GM12878 (cell line): ENCODE measurements at regions not wholly inside any gene's neighbourhood (a gene's known extent, or its start where the extent isn't known, plus 50 kb on each side); places are given as distances from the start of the nearest gene placed in this dataset.

Experiments used
- BCLAF1 ChIP-seq: fragments of 450-650 bp; IDR thresholded peaks from 2 replicates; pipeline ENCODE4 v1.6.1; 2017; ENCODE audit warnings: antibody characterized with exemption, mild to moderate bottlenecking, moderate library complexity
- CHD2 ChIP-seq: IDR thresholded peaks from 2 replicates; pipeline ENCODE4 v1.6.1; 2011; ENCODE audit warnings: low read depth, low read length, improper control_type of control experiment, borderline replicate concordance
- ETV6 ChIP-seq, 2 experiments: fragments of 450-650 bp in 1 of 2; IDR thresholded peaks in 1 of 2; conservative IDR thresholded peaks in 1 of 2; 2 replicates each; pipeline ENCODE4 v1.6.1; 2014; ENCODE audit warnings: antibody characterized with exemption in 1 of 2, borderline replicate concordance in 1 of 2, low read depth in 1 of 2, mild to moderate bottlenecking in 1 of 2, moderate library complexity in 1 of 2
- KLF5 ChIP-seq: fragments of 450-650 bp; IDR thresholded peaks from 2 replicates; pipeline ENCODE4 v1.6.1; 2014; ENCODE audit warnings: mild to moderate bottlenecking; ENCODE audit not compliant: partially characterized antibody
- MYB ChIP-seq: fragments of 150-350 bp; IDR thresholded peaks from 2 replicates; pipeline ENCODE4 v1.6.1; 2014; ENCODE audit warnings: mild to moderate bottlenecking, low read depth, low read length, borderline replicate concordance
- NBN ChIP-seq: fragments of 450-650 bp; IDR thresholded peaks from 2 replicates; pipeline ENCODE4 v1.6.1; 2016
- PML ChIP-seq: IDR thresholded peaks from 2 replicates; pipeline ENCODE4 v1.6.1; 2012; ENCODE audit warnings: low read length, inconsistent platforms
- RELB ChIP-seq: fragments of 450-650 bp; IDR thresholded peaks from 2 replicates; pipeline ENCODE4 v1.6.1; 2017; ENCODE audit warnings: low read depth, mild to moderate bottlenecking, moderate library complexity
- SKIL ChIP-seq: fragments of 450-650 bp; IDR thresholded peaks from 2 replicates; pipeline ENCODE4 v1.6.1; 2017; ENCODE audit warnings: mild to moderate bottlenecking, low read depth, inconsistent platforms; ENCODE audit not compliant: poor library complexity, severe bottlenecking
- SREBF2 ChIP-seq: IDR thresholded peaks from 2 replicates; pipeline ENCODE4 v1.6.1; 2012; ENCODE audit warnings: mild to moderate bottlenecking, low read length
- SRF ChIP-seq, 2 experiments: IDR thresholded peaks; 2 replicates each; pipeline ENCODE4 v1.6.1; 2011; ENCODE audit warnings: low read depth in 2 of 2, low read length in 2 of 2, mild to moderate bottlenecking in 1 of 2, moderate library complexity in 1 of 2
- ZBTB4 ChIP-seq: fragments of 450-650 bp; formaldehyde crosslinking; IDR thresholded peaks from 2 replicates; pipeline ENCODE4 v1.4.0; 2022; ENCODE audit warnings: mild to moderate bottlenecking, moderate library complexity
- ZNF384 ChIP-seq: IDR thresholded peaks from 2 replicates; pipeline ENCODE4 v1.6.1; 2012; ENCODE audit warnings: low read depth, mild to moderate bottlenecking, low read length, improper control_type of control experiment, borderline replicate concordance
- TF ChIP-seq, protein P1 (sequence below): IDR thresholded peaks from 2 replicates; pipeline ENCODE4 v1.6.1; 2011; ENCODE audit warnings: borderline replicate concordance, low read depth, mild to moderate bottlenecking, moderate library complexity, mixed read lengths, low read length; ENCODE audit not compliant: insufficient read depth; ENCODE audit errors: extremely low read length
- TF ChIP-seq, protein P2 (sequence below): fragments of 450-650 bp; IDR thresholded peaks from 2 replicates; pipeline ENCODE4 v1.6.1; 2016; ENCODE audit warnings: mild to moderate bottlenecking

GRCh38 chr10:65501259-65501658 lies 1424.6 kb upstream of the LRRTM3 start (continued):
- TF ChIP-seq ETV6 (conservative IDR thresholded peaks at IDR 0.05 in 1 of 2, IDR thresholded peaks at IDR 0.05 in 1 of 2; ENCODE audit: borderline replicate concordance in 1 of 2, low read depth in 1 of 2) (no peak), KLF5 (peak; percentile 59), SKIL (peak; percentile 51), PML (no peak), ZBTB4 (CRISPR knock-in tag) (peak; percentile 37; the same call in 1 of the 2 replicates), NBN (peak; percentile 74; the same call in 1 of the 2 replicates), SRF (IDR thresholded peaks at IDR 0.05; ENCODE audit: low read depth in 2 of 2, low read length in 2 of 2) (peak in 1 of 2 experiments; percentile 56; a peak in 1 of 4 replicates), MYB (no peak), ZNF384 (peak; percentile 34; the same call in 1 of the 2 replicates), BCLAF1 (no peak), RELB (peak; percentile 99), SREBF2 (no peak), CHD2 (0 out of 2 replicates have a peak, but pooled peaks have one; percentile 37)
- TF ChIP-seq, protein P1, sequence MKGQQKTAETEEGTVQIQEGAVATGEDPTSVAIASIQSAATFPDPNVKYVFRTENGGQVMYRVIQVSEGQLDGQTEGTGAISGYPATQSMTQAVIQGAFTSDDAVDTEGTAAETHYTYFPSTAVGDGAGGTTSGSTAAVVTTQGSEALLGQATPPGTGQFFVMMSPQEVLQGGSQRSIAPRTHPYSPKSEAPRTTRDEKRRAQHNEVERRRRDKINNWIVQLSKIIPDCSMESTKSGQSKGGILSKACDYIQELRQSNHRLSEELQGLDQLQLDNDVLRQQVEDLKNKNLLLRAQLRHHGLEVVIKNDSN, result no peak
- TF ChIP-seq, protein P2, sequence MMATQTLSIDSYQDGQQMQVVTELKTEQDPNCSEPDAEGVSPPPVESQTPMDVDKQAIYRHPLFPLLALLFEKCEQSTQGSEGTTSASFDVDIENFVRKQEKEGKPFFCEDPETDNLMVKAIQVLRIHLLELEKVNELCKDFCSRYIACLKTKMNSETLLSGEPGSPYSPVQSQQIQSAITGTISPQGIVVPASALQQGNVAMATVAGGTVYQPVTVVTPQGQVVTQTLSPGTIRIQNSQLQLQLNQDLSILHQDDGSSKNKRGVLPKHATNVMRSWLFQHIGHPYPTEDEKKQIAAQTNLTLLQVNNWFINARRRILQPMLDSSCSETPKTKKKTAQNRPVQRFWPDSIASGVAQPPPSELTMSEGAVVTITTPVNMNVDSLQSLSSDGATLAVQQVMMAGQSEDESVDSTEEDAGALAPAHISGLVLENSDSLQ, result peak; percentile 47; the same call in 1 of the 2 replicates
